ENCODE measurements at regions not wholly inside any gene's neighbourhood (a gene's known extent, or its start where the extent isn't known, plus 50 kb on each side); places are given as distances from the start of the nearest gene placed in this dataset.

- Histone ChIP-seq H3K27me3 (ENCODE audit: control insufficient read depth, insufficient read depth, low read length) (no peaks in the 10 kb centered on the region), H3K4me1 (ENCODE audit: control insufficient read depth, insufficient read depth, low read length) (no peaks in the 10 kb centered on the region), H3K36me3 (ENCODE audit: control insufficient read depth, insufficient read depth, low read length) (no peaks in the 10 kb centered on the region), H3K27ac (ENCODE audit: low read length) (no peak overlapping the region), H3K4me3 (ENCODE audit: low read length) (no peak overlapping the region), H3K9me3 (replicated peaks; ENCODE audit: control insufficient read depth, low read depth, low read length) (no peaks in the 10 kb centered on the region)
- DNase-seq = no peak
- WGBS (ENCODE audit: insufficient coverage) = 71% methylated on average over 14 of the region's 16 CpGs
These were observed 97.2 kb downstream of the NOG start for GRCh38 chr17:56690441-56691291.

DNA sequence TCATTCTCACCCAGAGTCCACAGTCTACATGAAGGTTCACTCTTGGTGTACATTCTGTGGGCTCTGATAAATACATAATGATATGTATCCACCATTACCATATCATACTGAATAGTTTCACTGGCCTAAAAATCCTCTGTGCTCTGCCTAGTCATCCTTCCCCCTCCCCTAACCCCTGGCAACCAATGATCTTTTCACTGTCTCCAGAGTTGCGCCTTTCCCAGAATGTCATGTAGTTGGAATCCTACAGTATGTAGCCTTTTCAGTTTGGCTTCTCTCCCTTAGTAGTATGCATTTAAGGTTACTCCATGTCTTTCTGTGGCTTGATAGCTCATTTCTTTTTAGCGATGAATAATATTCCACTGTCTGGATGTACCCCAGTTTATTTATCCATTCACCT is 101.3 kb downstream of the NOG start:
- no peaks in the 10 kb centered on the region for H3K9me3 ChIP-seq (replicated peaks; ENCODE audit: control insufficient read depth, low read depth, low read length)
- H3K4me1 ChIP-seq (ENCODE audit: control insufficient read depth, insufficient read depth, low read length) = peaks cover 11% of the 10 kb centered on the region
- H3K27me3 ChIP-seq (ENCODE audit: control insufficient read depth, insufficient read depth, low read length) = no peaks in the 10 kb centered on the region
- WGBS (ENCODE audit: insufficient coverage) = no CpG with 5 or more reads among the region's 2 CpGs
- no peak overlapping the region for H3K27ac ChIP-seq (ENCODE audit: low read length)
- H3K36me3 ChIP-seq (ENCODE audit: control insufficient read depth, insufficient read depth, low read length) = no peaks in the 10 kb centered on the region
- DNase-seq = no peak
- H3K4me3 ChIP-seq (ENCODE audit: low read length) = no peak overlapping the region

GRCh38 chr17:56697190-56697589 is 103.7 kb downstream of the NOG start:
- no peak overlapping the region for H3K4me3 ChIP-seq (ENCODE audit: low read length)

DNA sequence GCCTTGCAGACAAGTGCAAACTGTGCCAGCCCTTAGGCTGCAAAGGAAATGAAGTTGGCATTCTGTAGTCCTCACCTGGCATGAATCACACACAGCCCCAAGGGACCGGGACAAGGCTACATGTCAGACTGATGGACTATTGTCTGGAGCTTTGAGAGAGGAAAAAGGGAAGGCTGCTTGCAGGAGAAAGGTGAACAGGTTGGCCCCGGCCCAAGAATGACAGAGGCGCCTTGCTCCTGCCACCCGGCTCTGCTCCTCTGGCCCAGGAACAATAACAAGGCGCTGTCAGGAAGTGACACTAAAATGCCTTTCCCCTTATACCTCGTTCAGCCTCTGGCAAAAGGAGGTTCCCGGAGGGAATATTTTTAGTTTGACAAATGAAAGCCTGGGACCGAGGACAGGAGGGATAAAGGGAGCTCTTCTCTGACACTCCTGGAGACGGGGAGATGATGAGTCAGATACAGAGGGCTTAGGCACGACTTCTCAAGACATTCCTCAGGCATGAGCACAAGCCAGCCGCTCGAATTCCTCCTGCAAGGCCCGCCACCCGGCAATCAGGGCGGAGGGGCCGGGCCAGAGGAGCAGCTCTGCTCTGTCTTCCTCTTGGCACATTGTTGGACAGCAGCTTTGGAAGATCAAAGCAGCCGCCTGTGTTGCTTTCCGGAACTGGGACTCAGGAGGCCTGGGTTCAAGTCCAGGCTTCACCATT is 105.8 kb downstream of the NOG start:
- Histone ChIP-seq H3K4me1 (ENCODE audit: control insufficient read depth, insufficient read depth, low read length) (peaks cover 11% of the 10 kb centered on the region), H3K27ac (ENCODE audit: low read length) (peak overlapping the region; percentile 75), H3K9me3 (replicated peaks; ENCODE audit: control insufficient read depth, low read depth, low read length) (no peaks in the 10 kb centered on the region), H3K27me3 (ENCODE audit: control insufficient read depth, insufficient read depth, low read length) (no peaks in the 10 kb centered on the region), H3K36me3 (ENCODE audit: control insufficient read depth, insufficient read depth, low read length) (no peaks in the 10 kb centered on the region), H3K4me3 (ENCODE audit: low read length) (no peak overlapping the region)
- peak; percentile 79 for DNase-seq
- WGBS (ENCODE audit: insufficient coverage) = 5% methylated on average over 12 of the region's 18 CpGs

More at GRCh38 chr17:56697190-56697589, 103.7 kb downstream of the NOG start:
- Histone ChIP-seq H3K4me1 (ENCODE audit: control insufficient read depth, insufficient read depth, low read length) (peaks cover 11% of the 10 kb centered on the region), H3K36me3 (ENCODE audit: control insufficient read depth, insufficient read depth, low read length) (no peaks in the 10 kb centered on the region), H3K9me3 (replicated peaks; ENCODE audit: control insufficient read depth, low read depth, low read length) (no peaks in the 10 kb centered on the region), H3K27me3 (ENCODE audit: control insufficient read depth, insufficient read depth, low read length) (no peaks in the 10 kb centered on the region), H3K27ac (ENCODE audit: low read length) (no peak overlapping the region)
- peak; percentile 38 for DNase-seq
- WGBS (ENCODE audit: insufficient coverage) = no CpG with 5 or more reads among the region's 4 CpGs

DNA sequence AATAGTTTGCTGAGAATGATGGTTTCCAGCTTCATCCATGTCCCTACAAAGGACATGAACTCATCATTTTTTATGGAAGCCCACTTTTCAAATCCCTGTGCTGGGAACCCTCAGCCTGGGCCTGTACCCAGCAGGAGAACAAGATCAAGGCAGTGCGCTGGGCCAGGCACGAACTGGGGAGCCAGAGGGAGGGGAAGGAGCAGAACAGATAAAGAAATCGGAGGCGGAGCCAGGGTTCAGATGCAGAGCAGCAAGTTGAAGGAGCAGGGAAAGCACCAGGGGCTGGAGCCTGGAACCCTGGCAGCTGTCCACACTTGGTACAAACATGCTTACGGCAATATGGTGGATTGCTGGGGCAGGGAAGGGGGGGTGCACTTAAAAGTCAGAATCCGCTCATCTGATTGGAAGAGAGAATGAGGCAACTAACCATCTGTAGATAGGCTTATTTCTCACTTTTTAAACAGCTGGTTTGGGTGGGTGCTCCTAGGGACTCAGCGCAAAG is 107.5 kb downstream of the NOG start:
- Histone ChIP-seq H3K27ac (ENCODE audit: low read length) (no peak overlapping the region), H3K9me3 (replicated peaks; ENCODE audit: control insufficient read depth, low read depth, low read length) (no peaks in the 10 kb centered on the region), H3K4me1 (ENCODE audit: control insufficient read depth, insufficient read depth, low read length) (peaks cover 11% of the 10 kb centered on the region), H3K27me3 (ENCODE audit: control insufficient read depth, insufficient read depth, low read length) (no peaks in the 10 kb centered on the region), H3K4me3 (ENCODE audit: low read length) (no peak overlapping the region), H3K36me3 (ENCODE audit: control insufficient read depth, insufficient read depth, low read length) (no peaks in the 10 kb centered on the region)
- no peak for DNase-seq
- WGBS (ENCODE audit: insufficient coverage) = 52% methylated on average over 4 of the region's 7 CpGs

DNA sequence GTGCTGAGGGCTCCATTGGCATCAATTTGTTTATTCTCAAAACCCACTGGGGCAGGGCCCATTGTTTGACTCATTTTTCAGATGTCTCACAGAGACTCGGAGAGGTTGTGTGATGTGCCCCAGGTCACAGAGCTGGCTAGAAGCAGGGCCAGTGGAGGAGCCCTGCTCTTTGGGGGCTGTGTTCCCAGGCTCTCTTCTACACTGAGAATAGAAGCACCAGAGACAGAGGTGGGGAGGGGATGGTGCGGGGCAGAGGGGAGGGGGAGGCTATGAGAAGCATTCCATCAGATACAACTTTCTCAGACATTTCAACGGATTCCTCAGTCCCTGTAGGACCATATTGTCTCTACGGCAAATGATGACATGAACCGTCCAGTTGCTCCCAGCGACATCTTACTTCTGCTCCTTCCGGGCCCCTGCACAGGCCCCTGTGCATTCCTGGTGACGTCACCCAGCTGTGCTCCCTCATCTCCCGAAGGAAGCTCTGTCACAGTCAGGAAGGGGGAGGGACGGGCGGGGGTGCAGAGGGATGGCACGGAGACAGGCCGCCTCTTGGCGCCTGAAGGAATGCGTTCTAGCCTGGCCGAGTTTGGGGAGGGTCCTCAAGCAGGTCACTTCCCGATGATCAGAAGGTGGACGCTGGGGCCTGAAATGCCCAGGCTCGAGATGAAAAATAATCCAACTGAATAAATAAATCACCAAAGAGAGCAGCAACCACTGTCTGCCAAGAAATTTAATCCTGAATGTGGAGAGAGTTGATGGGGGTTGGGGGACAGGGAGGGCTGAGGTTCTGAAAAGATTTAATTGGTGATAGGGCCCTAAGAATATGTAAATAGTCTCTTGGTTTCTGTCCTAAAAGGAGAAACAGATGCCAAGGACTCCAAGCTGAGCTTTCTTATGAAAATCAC is 114.1 kb downstream of the NOG start:
- peak; percentile 59 for DNase-seq
- Histone ChIP-seq H3K27ac (ENCODE audit: low read length) (no peak overlapping the region), H3K9me3 (replicated peaks; ENCODE audit: control insufficient read depth, low read depth, low read length) (no peaks in the 10 kb centered on the region), H3K4me1 (ENCODE audit: control insufficient read depth, insufficient read depth, low read length) (peaks cover 9% of the 10 kb centered on the region), H3K27me3 (ENCODE audit: control insufficient read depth, insufficient read depth, low read length) (no peaks in the 10 kb centered on the region), H3K36me3 (ENCODE audit: control insufficient read depth, insufficient read depth, low read length) (no peaks in the 10 kb centered on the region), H3K4me3 (ENCODE audit: low read length) (no peak overlapping the region)
- 0% methylated on average over 2 of the region's 19 CpGs for WGBS (ENCODE audit: insufficient coverage)

GRCh38 chr17:56708220-56708558 is 114.7 kb downstream of the NOG start:
- no peaks in the 10 kb centered on the region for H3K27me3 ChIP-seq (ENCODE audit: control insufficient read depth, insufficient read depth, low read length)
- H3K4me3 ChIP-seq (ENCODE audit: low read length) = no peak overlapping the region
- WGBS (ENCODE audit: insufficient coverage) = no CpG with 5 or more reads among the region's 1 CpG
- no peak overlapping the region for H3K27ac ChIP-seq (ENCODE audit: low read length)
- no peaks in the 10 kb centered on the region for H3K9me3 ChIP-seq (replicated peaks; ENCODE audit: control insufficient read depth, low read depth, low read length)
- peaks cover 9% of the 10 kb centered on the region for H3K4me1 ChIP-seq (ENCODE audit: control insufficient read depth, insufficient read depth, low read length)
- no peak for DNase-seq
- H3K36me3 ChIP-seq (ENCODE audit: control insufficient read depth, insufficient read depth, low read length) = no peaks in the 10 kb centered on the region

GRCh38 chr17:56708670-56709410 is 115.3 kb downstream of the NOG start:
- Histone ChIP-seq H3K4me1 (ENCODE audit: control insufficient read depth, insufficient read depth, low read length) (peaks cover 9% of the 10 kb centered on the region), H3K27me3 (ENCODE audit: control insufficient read depth, insufficient read depth, low read length) (no peaks in the 10 kb centered on the region), H3K4me3 (ENCODE audit: low read length) (no peak overlapping the region), H3K27ac (ENCODE audit: low read length) (no peak overlapping the region), H3K9me3 (replicated peaks; ENCODE audit: control insufficient read depth, low read depth, low read length) (no peaks in the 10 kb centered on the region), H3K36me3 (ENCODE audit: control insufficient read depth, insufficient read depth, low read length) (no peaks in the 10 kb centered on the region)
- no peak for DNase-seq
- 71% methylated on average over 8 of the region's 9 CpGs for WGBS (ENCODE audit: insufficient coverage)

GRCh38 chr17:56710986-56711385 is 117.5 kb downstream of the NOG start:
- no peaks in the 10 kb centered on the region for H3K36me3 ChIP-seq (ENCODE audit: control insufficient read depth, insufficient read depth, low read length)
- DNase-seq = peak; percentile 46
- 57% methylated on average over 5 of the region's 6 CpGs for WGBS (ENCODE audit: insufficient coverage)
- no peaks in the 10 kb centered on the region for H3K9me3 ChIP-seq (replicated peaks; ENCODE audit: control insufficient read depth, low read depth, low read length)
- peaks cover 9% of the 10 kb centered on the region for H3K4me1 ChIP-seq (ENCODE audit: control insufficient read depth, insufficient read depth, low read length)
- H3K27me3 ChIP-seq (ENCODE audit: control insufficient read depth, insufficient read depth, low read length) = no peaks in the 10 kb centered on the region
- H3K4me3 ChIP-seq (ENCODE audit: low read length) = no peak overlapping the region
- no peak overlapping the region for H3K27ac ChIP-seq (ENCODE audit: low read length)
